ENCODE measurements at regions not wholly inside any gene's neighbourhood (a gene's known extent, or its start where the extent isn't known, plus 50 kb on each side); places are given as distances from the start of the nearest gene placed in this dataset.

DNA sequence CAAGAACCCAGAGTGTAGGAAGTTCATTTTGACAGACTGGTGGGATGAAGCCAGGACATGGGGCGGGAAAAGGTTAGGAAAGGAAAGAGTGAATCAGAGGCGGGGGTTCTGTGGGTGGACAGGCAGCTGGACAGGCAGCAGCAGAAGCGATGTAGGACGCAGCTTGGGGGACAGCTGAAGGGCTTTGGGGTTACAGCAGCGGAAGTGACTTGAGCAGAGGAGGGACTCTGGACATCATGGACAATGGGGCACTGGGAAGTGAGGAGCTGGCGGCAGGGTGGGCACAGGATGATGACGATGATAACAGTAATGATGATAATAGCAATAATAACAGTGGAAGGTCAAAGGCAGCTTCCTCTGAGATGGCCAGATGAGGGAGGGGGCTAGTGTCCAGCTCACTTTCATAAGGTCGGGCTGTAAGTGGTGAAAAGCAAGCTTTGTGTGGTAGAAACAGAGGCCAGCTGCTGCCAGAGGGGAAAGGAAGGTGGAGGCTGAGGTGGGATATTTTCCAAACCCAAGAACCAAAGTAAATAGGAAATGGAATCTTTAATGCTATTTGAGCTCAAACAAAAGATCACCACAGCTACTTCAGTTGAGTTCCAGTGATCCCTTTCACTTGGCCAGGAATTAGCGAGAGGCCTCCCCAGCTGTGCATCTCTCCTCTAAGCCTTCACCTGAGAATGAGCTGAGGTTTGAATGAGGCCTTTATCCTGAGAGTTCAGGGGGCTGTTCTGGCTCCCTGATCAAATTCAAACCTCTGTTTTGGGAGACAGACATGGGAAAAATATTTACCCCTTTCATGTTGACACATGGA is 433.5 kb downstream of the DHX35 start:
- no peak for DNase-seq (ENCODE audit: low spot score)

DNA sequence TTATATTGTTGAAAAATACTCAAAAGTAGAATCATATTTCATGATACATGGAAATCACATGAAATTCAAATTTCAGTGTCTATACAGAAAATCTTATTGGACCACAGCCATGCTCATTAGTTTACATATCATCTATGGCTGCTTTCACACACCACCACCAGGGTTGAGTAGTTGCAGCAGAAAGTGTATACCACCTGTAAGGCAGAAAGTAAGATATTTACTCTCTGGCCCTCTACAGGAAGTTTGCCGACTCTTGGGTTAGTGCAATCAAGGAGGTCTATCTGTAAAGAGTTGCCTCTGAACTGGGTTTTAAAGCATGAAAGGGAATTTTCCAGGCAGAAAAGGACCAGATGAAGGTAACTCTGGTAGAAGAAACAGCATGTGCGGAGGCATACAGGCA is 432.3 kb downstream of the DHX35 start:
- no peak for DNase-seq (ENCODE audit: low spot score)

DNA sequence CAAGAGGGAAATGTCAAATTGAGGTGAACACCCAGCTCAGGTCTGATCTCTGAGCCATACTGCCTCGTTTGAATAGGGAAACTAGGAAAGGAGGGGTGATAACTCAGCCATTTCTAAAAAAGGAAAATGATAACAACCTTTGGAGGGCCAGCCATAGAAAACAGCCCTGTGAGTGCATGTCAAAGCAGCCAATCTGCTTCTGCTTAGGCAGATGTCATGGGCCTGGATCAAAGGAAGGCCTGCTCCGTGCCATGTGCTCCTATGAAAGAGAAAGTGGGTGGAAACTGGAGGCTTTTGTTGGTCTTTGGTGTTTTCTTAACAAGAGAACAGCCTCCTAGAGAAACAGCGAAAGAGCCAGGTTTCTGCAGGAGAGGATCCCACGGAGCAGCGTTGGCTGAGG is 428.0 kb downstream of the DHX35 start:
- no peak for DNase-seq (ENCODE audit: low spot score)

DNA sequence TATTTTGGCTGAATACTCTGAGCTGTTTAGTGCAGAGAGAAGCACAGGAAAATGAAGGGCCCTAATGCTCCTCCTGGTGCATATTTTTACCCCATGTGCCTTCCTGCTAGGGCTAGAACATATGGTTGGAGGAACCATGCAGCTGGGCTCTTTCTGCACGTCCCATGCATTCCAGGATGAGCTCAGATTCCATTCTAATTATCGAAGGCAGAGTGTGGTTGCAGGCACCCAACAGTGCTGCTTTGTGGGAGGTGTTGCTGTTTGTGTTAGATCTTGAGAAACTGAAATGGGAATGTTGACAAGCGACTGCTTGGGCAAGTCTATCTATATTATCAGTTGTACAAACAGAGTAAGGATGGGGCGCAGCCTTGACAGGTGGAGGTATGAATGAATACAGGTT is 419.5 kb downstream of the DHX35 start:
- no peak for DNase-seq (ENCODE audit: low spot score)

DNA sequence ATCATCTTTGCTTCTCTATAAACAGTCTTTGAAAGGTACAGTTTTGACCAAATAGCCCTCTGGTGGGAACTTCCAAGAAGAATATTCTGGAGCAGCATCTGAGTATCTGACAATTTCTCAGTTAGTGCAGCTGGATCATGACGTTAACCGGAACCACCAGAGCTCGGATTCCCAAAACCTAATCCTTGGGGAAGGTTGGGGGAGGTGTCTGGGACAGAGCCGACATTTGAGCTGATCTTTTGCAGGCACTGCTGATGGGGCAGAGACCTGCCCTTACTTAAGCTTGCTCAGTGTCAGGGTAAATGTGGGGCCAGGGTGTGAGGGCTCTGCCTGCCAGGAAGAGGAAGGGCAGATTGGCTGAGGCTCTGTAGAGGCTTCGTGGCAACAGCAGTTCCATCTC is 416.6 kb downstream of the DHX35 start:
- DNase-seq (ENCODE audit: low spot score), result no peak

DNA sequence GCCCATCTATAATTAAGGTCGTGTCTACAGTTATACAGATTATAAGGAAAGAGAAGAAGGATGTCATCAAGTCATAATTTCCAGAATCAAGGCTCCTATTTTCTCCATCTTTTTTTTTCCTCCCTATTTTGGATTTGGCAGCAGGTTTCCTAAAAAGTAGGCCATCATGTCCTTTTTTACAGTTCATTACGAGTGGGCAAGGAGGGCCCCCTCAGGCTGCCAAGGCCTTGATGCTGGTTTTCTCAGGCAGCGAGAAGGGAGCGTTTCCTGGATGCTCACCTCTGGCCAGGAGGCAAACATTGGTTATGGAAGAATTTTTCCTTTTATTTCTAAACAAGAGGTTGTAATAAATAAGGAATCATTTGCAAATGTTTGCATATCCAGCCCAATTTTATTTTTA is 414.6 kb downstream of the DHX35 start:
- no peak for DNase-seq (ENCODE audit: low spot score)

DNA sequence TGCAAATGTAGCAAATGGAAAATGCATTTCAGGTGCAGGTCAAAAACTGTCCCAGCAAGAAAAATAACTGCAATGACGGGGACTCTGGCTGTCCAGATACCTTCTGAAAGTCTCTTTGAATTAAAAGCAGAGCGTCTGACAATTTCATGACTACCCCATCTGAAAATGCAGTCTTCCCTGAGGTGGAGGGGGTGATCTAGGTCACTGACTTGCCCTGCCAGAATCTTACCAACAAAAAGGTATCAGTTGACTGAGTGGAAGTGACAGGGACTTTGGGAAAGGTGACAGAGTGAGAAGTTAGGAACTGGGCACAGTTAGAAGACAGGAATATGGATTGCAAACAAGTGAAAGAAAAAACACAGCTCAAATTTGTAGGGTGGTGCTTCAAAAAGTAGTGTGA is 402.2 kb downstream of the DHX35 start:
- no peak for DNase-seq (ENCODE audit: low spot score)

DNA sequence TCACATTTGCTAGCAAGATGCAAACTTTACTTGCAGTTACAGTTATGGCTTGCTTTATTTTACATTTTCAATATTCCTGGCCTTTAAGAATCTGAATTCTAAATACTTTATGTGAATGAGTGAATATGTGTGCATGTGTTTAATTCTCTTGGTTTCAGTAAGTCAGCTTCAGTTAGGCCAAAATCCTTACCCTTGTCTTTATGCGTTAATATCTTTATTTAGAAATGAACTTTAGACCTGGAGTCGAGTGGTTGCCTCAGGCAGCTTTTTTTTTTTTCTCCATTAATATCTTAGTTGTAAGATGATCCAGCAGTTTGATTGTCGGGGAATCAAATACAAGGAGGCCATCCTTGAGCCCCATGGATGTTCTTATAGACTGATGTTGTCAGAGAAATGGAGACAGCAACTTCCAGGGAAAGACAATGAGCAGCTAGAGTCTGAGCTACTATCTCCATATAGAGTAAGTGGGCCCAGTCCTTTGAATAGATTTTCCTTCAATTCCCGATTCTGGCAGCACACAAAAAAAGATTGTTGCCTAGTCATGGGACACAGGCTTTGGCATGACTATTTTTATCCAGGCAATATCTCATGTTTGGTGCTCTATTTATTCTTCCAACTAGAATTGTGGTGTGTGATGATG is 398.0 kb downstream of the DHX35 start:
- DNase-seq (ENCODE audit: low spot score), result no peak

DNA sequence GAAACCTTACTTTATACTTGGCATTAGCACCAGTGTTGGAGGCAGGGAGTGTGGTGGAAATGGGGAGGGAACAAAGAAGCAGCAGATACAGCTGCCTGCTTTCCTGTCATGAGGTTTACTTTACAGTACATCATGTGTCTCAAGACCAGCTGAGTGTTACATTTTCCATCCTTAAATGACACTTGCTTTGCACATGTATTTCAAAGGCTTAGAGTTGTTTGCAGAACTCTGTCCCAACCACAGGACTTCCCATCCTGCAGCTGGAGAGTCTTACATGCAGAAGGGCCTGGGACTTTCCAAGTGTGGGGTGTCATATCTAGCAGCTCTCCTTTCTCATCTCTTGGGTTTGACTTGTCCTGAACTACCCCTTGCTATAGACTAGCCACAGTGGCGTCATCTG is 395.9 kb downstream of the DHX35 start:
- DNase-seq (ENCODE audit: low spot score), result no peak

DNA sequence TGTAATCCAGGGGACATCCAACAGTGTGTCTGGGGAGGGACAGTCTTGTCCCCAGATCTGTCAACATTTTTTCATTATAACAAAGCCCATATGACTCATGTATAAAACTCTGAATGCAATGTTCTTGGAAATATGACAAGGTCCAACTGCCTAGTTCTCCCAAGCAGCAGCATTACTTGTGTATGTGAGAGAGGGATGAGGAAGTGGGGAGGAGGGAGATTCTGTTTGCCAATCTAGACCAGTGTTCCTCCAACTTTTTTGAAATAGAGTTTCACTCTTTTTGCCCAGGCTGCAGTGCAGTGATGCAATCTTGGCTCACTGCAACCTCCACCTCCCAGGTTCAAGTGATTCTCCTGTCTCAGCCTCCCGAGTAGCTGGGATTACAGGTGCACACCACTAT is 394.8 kb downstream of the DHX35 start:
- DNase-seq (ENCODE audit: low spot score), result no peak

DNA sequence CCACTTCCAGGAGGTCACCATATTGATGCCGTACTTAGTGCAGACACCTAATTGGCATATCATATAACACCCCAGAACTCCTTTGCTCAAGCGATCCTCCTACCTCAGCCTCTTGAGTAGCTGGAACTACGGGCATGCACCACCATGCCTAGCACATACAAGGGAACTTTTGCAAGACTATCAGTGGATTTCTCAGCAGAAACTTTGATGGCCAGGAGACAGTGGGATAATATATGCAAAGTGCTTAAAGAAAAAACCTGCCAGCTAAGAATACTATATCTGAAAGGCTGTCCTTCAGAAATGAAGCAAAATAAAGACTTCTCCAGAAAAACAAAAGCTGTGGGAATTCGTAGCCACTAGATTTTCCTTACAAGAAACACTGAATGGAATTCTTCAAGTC is 387.1 kb downstream of the DHX35 start:
- no peak for DNase-seq (ENCODE audit: low spot score)

DNA sequence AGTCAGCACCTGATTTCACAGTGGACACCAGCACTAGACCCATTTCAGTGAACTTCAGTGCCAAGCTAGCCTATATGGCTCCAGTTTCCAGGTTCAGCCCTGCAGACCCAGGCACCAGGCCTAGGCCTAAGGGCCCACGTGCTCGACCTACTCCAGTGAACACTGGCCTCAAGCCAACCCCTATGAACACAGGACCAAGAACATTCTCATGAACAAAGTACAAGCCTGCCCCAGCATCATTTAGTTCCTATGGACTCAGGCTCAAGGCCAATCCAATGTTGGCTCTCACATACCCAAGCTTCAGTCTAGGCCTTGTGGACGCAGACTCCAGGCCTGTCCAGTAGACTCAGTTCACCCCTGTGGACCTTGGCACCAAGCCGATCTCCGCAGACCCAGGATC is 385.5 kb downstream of the DHX35 start:
- no peak for DNase-seq (ENCODE audit: low spot score)

DNA sequence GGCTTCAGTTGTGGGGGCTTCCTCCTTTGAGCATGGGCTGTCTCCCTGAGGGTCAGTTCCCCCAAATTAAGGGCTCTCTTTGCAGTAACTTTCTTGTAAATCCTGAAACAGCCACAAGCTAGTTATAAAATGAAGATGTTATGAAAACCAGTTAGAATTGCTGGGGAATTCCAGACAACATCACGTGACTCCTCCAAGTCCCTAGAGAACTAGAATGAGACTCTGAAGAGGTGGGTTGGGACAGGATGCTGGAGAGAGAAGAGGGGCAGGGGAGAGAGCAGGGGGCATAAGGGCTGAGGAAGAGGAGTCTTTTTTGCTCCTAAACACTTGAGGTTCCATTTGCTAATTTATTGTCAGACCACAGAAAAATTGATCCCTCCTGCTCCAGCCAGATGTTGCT is 380.3 kb downstream of the DHX35 start:
- DNase-seq (ENCODE audit: low spot score), result no peak

DNA sequence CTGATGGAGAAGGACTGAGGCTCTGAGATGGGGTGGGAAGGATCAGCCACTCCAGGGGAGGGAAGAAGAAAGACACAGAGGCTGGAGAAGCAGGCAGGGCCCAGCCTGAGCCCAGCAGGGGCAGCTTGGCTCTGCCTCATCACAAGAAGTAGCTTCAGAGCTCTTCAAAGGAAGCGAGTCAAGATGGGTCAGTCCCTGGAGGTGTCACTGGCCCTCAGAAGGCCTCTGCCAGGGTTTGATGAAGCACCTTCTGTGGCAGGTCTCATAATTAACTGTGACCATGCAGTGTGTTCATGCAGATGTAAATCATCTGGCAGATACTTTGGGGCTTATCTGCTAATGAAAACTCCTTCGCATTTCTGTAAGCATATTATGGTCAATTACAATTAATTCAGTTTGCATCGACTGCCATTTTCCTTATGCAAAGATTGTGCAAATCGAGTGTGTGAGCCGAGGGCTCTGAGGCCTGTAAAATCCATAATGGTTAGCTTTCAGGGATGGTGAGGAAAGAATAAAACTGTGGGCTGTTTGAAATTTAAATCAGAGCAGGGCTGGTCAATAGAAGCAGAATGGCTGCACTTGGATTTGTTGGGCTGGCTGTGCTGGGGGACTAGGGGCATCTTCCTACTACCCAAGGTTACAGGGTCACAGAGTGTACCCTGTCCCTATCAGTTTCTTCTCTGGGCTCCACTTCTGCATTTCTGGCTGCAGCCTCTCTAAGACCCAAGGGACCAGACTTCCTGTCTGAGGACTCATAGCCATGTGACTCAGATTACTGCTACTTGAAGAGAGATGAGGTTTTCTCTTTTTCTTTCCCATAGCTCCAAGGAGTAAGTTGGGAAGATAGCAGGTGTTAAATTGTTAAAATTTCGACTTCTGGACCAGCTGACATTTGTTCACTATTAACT is 376.6 kb downstream of the DHX35 start:
- DNase-seq (ENCODE audit: low spot score), result no peak

DNA sequence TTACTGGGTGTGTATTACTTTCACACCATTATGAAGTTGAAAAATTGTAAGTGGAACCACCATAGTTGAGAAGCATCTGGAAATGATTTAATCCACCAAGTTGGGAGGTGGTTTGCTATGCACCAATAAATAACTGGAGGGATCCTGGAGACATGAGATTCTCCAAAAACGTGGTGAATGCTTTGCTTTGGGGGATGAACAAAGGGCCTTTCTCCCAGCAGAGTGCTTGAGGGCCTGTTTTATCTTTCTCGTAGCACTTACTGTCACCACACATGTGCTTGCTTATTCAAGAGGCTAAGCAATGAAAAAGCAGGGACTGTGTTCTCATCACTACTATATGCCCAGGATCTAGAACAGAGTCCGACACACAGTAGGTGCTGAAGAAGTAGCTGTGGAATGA is 371.1 kb downstream of the DHX35 start:
- no peak for DNase-seq (ENCODE audit: low spot score)

DNA sequence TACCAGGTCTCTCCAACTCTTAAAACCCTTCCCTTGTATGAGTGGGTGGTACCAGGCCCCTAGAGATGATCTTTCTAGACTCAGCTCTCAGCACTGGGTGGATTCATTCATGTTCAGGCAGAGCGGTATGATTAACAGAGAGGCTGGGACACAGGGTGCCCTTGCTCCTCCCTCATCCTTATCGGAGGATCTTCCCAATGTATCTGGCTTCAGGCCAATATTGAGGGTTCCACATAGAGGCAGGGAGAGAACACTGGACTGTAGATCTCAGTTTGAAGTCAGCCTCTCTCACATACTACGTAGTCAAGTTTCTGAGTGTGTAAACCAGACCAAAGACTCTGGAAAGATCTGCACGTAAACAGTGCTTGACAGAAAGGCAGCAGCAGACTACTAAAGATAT is 366.2 kb downstream of the DHX35 start:
- DNase-seq (ENCODE audit: low spot score), result no peak

DNA sequence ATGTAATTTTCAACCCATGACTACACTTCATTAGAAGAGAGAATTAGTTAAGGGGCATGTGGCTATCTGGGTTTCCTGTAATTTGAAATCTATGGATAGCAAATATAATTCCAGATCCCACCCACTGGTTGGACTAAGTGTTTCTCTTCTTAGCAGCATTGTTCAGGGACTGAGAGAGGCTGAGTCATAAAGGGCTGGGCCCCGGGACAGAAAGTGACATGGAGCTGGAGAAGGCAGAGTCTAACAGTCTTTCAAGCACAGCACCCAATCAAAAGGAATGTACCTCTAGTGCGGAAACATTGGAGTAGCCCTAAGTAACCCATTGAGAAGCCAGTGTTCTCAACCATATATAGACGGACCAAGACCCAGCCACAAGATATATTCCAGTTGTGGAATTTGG is 363.9 kb downstream of the DHX35 start:
- no peak for DNase-seq (ENCODE audit: low spot score)

DNA sequence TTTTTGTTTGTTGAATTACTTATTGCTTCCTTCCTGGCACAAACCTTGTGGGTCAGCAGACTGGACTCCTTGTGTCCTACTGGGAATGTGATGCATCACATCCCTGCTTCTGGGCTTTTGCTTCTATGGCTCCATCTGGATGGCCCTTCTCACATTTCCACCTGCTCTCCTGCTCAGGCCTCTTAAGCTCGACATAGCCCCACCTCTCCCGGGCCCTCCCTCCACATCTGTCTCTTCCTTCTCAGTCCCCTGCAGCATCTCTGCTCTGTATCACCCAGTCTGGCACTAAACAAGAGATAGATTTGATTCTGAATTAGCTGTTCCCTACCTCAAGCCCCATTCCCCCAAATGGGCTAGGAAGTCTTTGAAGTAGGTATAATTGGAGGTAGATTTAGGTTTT is 356.8 kb downstream of the DHX35 start:
- DNase-seq (ENCODE audit: low spot score), result no peak

DNA sequence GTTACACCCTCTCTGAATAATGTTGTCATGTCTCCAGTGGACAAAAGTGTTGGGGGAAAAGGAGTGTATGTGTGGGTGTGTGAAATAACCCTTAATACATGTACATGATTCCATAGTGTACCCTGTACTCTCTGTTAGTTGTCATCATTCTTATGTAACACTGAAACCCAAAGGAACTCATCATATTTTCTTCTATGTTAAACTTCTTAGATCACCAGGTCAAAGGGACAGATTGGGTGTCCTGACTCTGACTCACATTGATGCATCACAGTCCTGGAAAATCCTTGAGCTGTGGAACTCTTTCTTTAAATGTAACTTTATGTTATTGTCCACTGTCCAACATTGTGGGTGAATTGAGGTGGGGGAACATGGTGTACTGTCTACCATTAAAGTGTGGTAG is 350.5 kb downstream of the DHX35 start:
- DNase-seq (ENCODE audit: low spot score), result no peak

DNA sequence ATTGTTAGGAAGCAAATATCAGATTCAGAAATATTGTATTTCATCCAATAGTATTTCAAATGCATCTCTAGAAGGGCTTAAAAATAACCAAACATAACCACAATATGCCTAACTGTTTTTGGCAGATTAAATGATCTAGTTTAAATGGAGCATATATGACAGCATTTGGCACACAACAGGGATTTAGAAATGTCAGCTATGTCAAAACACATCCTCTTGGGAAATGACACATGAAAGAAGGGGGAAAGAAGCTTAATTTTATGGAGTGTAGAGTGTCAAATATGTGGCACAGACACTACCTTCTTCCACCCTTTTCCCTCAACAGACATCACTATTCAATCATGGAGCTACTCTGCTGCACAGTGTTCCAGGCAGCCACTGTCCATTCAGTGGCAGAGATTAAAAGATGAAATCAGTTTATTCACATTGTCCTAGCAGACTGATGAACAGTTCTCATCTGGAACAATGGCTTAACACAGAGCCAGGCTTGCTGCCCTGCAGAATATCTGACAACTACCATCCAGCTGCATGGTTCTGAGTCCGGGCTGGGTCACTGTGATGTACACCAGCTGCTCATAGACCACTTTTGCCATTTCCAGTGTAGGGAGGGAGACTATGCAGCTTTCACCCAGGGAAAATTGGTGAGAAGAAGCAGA is 349.8 kb downstream of the DHX35 start:
- DNase-seq (ENCODE audit: low spot score), result no peak

DNA sequence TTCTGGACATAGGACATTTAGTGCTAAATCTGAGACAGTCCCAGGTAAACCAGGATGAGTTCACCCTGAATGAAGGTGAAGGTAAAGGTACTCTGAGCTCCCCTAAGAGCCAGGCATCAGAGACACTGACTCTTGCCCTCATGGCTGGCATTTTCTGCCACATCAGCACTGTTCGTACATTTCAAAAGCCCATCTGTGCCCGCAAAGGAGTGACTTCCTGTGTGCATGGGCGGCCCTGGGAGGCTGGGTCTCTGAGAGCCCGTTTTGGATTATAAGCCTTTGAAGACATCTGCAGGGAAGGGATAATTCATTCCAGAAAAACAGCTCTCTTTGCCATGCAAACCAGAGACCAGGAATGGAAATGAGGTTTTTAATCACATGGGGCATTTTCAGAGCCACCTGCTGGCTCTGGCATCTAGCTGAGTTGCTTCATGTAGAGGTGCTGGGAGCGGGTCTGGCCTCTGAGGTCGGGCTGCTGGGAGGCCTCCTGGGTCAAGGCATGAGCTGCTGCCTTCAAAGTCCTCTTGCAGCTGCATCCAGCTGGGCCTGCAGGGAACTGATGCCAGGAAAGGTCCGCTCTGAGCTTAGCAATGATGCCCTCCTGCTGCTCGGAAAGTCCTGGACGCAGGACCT is 348.3 kb downstream of the DHX35 start:
- no peak for DNase-seq (ENCODE audit: low spot score)

DNA sequence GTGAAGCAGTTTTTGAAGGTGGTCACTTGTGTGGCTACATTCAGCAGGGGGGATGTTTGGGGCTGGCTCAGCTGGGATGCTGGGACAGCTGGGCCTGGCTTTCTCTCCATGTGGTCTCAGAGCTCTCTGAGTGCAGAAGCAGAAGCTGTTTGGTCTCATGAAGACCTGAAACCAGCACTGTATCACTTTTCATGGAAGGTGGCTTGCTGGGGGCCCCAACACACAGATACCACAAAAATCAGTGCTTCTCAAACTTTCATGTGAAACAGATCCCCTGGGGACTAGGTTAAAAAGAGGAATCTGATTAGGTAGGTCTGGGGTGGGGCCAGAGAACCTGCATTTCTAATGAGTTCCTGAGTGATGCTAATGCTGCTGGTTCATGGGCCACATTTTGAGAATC is 347.3 kb downstream of the DHX35 start:
- DNase-seq (ENCODE audit: low spot score), result no peak

All from hepatic stellate cell (primary cell).